Tibial nerve (tissue), 4 donors: ENCODE measurements at regions not wholly inside any gene's neighbourhood (a gene's known extent, or its start where the extent isn't known, plus 50 kb on each side); places are given as distances from the start of the nearest gene placed in this dataset.

Source experiments
- DNase-seq, 2 donors: peaks; one replicate each; pipeline ENCODE4 v3.0.0-alpha.2; 2019; ENCODE audit warnings: low spot score in 2 of 2
- H3K27ac ChIP-seq, 4 donors: fragments of 200-600 bp; sonication (generic) in 3 of 4; one replicate each; pipeline ENCODE4 v1.5.1; 2017 to 2019; ENCODE audit warnings: mild to moderate bottlenecking in 1 of 4
- H3K27me3 ChIP-seq, 2 donors: fragments of 200-600 bp; sonication (generic) in 1 of 2; one replicate each; pipeline versions ENCODE4 v1.5.1 to v1.6.0; 2017 to 2019
- H3K36me3 ChIP-seq, 3 donors: fragments of 200-600 bp; sonication (generic); one replicate each; pipeline ENCODE4 v1.5.1; 2018 to 2019
- H3K4me1 ChIP-seq, 4 donors: fragments of 200-600 bp; sonication (generic) in 3 of 4; one replicate each; pipeline ENCODE4 v1.5.1; 2017 to 2019
- H3K4me3 ChIP-seq, 4 donors: fragments of 200-600 bp; sonication (generic) in 3 of 4; one replicate each; pipeline ENCODE4 v1.5.1; 2017 to 2019; ENCODE audit warnings: mild to moderate bottlenecking in 1 of 4, moderate library complexity in 1 of 4
- H3K9me3 ChIP-seq, 4 donors: fragments of 200-600 bp; sonication (generic) in 3 of 4; one replicate each; pipeline ENCODE4 v1.5.1; 2017 to 2019
- EP300 ChIP-seq, 2 donors: sonication (generic); formaldehyde crosslinking; IDR thresholded peaks; one replicate each; pipeline ENCODE4 v1.6.1; 2017; ENCODE audit warnings: antibody characterized with exemption in 2 of 2, mild to moderate bottlenecking in 1 of 2
- POLR2A ChIP-seq, 2 donors: fragments of 450-650 bp; IDR thresholded peaks; one replicate each; pipeline ENCODE4 v1.6.1; 2017; ENCODE audit warnings: antibody characterized with exemption in 2 of 2, mild to moderate bottlenecking in 2 of 2, moderate library complexity in 2 of 2
- WGBS, 2 donors: methylation state at CpG; one replicate each; pipeline ENCODE4 v1.1.5; 2018; 5-methylcytosine and 5-hydroxymethylcytosine counted together
- TF ChIP-seq, protein P1 (sequence below), 5 experiments: fragments of 200-600 bp in 3 of 5; fragments of 450-650 bp in 2 of 5; sonication (generic) in 3 of 5; IDR thresholded peaks; one replicate each; pipeline ENCODE4 v1.5.1; 2016 to 2019; ENCODE audit warnings: antibody characterized with exemption in 5 of 5, mild to moderate bottlenecking in 3 of 5, moderate library complexity in 2 of 5

DNA sequence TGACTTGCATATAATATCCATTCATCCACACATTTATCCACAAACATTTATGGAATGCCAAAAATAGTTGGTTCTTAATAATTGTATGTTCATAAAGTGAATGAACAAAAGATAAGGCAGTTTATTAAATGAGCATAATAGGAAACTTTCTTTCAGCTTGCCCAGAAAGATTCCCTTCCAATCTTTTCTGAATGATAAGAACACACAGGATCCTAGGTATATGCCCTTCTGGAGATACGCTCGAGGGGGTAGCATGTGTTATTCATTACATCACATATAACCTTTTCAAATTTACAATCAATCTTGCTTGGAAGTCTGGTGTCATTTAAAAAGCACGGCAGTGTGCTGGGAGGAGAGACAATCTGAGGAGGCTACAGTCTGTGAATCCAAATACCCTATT, 80.4 kb upstream of the PDK4 start:
- no peak for TF ChIP-seq EP300 (IDR thresholded peaks at IDR 0.05)
- TF ChIP-seq, protein P1, sequence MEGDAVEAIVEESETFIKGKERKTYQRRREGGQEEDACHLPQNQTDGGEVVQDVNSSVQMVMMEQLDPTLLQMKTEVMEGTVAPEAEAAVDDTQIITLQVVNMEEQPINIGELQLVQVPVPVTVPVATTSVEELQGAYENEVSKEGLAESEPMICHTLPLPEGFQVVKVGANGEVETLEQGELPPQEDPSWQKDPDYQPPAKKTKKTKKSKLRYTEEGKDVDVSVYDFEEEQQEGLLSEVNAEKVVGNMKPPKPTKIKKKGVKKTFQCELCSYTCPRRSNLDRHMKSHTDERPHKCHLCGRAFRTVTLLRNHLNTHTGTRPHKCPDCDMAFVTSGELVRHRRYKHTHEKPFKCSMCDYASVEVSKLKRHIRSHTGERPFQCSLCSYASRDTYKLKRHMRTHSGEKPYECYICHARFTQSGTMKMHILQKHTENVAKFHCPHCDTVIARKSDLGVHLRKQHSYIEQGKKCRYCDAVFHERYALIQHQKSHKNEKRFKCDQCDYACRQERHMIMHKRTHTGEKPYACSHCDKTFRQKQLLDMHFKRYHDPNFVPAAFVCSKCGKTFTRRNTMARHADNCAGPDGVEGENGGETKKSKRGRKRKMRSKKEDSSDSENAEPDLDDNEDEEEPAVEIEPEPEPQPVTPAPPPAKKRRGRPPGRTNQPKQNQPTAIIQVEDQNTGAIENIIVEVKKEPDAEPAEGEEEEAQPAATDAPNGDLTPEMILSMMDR (IDR thresholded peaks at IDR 0.05): no peak
- no peak for TF ChIP-seq POLR2A (IDR thresholded peaks at IDR 0.05)
- Histone ChIP-seq H3K36me3 (no peaks in the 10 kb centered on the region), H3K4me1 (no peaks in the 10 kb centered on the region), H3K9me3 (no peaks in the 10 kb centered on the region), H3K27ac (peak overlapping the region in 1 of 4 donors; percentile 29), H3K4me3 (no peak overlapping the region), H3K27me3 (no peaks in the 10 kb centered on the region)
- DNase-seq: no peak
- 44 to 45% methylated on average over 3 of the region's 3 CpGs for WGBS, 2 donors

DNA sequence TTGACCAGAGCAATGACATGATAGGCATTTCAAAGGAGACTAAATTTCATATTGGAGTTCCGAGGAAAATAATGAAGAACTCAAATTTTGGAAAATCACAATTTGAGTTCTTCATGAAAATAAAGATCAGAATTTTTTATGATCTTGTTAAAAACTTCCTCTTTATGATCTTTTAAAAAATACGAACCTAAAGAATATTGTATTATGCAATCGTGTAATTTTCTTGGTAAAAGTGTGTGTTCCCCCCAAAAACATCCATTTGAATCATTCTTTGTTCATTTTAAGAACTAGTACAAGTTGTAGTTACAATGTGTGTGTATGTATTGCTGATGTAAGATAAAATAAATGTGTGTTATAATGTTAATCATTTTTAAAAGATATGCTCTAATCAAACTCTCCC, 79.3 kb upstream of the PDK4 start:
- Histone ChIP-seq H3K27me3 (no peaks in the 10 kb centered on the region), H3K36me3 (no peaks in the 10 kb centered on the region), H3K9me3 (no peaks in the 10 kb centered on the region), H3K4me3 (no peak overlapping the region), H3K27ac (no peak overlapping the region), H3K4me1 (no peaks in the 10 kb centered on the region)
- DNase-seq: no peak
- WGBS, 2 donors: 78 to 90% methylated on average over 3 of the region's 3 CpGs
- TF ChIP-seq EP300 (IDR thresholded peaks at IDR 0.05) (no peak), POLR2A (IDR thresholded peaks at IDR 0.05) (no peak)
- TF ChIP-seq, protein P1 (IDR thresholded peaks at IDR 0.05): no peak

DNA sequence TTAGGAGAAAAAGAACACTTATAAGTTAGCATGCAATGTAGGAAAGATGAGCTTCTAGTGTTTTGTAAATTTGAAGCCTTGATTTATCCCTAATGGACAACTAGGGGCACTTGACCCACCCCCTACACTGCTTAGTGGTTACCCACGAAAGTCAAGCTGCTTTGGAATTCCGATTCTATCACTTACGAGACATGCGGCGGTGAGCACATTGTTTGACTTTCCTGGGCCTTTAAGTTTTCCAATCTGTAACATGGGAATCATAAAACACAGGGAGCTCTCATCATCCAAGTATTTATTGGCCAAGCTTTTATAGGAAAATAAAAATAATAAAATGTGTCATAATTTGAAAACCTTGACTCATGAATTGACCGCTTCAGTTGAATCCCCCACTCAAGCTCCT, 78.7 kb upstream of the PDK4 start:
- no peaks in the 10 kb centered on the region for H3K36me3 ChIP-seq
- H3K27ac ChIP-seq: no peak overlapping the region
- H3K4me3 ChIP-seq: no peak overlapping the region
- H3K4me1 ChIP-seq: no peaks in the 10 kb centered on the region
- WGBS, 2 donors: 80 to 84% methylated on average over 6 of the region's 6 CpGs
- no peak for TF ChIP-seq POLR2A (IDR thresholded peaks at IDR 0.05)
- DNase-seq: no peak
- no peaks in the 10 kb centered on the region for H3K27me3 ChIP-seq
- H3K9me3 ChIP-seq: no peaks in the 10 kb centered on the region

DNA sequence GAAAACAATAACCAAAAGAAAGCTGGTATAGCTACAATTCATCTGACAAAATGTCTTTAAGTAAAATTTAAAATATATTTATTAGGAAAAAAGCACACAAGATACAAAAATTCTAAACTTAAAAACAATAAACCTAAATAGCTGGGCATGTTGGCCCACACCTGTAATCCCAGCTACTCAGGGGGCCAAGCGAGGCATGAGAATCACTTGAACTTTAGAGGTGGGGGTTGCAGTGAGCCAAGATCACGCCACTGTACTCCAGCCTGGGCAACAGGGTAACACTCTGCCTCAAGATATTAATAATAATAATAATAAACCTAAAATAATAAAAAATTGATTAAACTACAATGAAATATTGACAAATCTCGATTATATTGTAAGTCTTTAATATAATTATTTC, 77.8 kb upstream of the PDK4 start:
- Histone ChIP-seq H3K36me3 (no peaks in the 10 kb centered on the region), H3K27me3 (no peaks in the 10 kb centered on the region), H3K9me3 (no peaks in the 10 kb centered on the region), H3K4me3 (no peak overlapping the region), H3K27ac (no peak overlapping the region), H3K4me1 (no peaks in the 10 kb centered on the region)
- whole genome bisulfite sequencing, 2 donors: 95 to 98% methylated on average over 3 of the region's 3 CpGs
- TF ChIP-seq EP300 (IDR thresholded peaks at IDR 0.05): no peak
- TF ChIP-seq, protein P1 (IDR thresholded peaks at IDR 0.05): no peak
- TF ChIP-seq POLR2A (IDR thresholded peaks at IDR 0.05): no peak
- no peak for DNase-seq

DNA sequence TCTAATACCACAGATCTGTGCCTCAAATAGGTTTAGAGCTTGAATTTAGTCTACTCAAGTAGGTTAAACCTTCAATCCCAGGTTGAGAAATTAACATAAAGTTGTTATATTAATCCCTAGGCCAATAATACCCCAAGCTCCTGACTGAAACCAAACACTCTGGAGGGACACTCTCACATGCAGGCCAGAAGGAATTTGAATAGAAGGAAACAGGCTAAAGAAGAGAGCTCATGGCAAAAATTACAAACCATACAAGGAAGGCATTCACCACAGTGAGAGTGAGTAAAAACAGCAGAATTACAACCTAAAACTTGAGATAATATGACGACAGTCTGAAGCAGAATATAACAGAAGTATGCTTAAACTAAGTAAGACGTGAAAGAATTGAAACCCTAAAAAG, 76.1 kb upstream of the PDK4 start:
- Histone ChIP-seq H3K4me3 (no peak overlapping the region), H3K4me1 (no peaks in the 10 kb centered on the region), H3K36me3 (no peaks in the 10 kb centered on the region), H3K9me3 (no peaks in the 10 kb centered on the region), H3K27ac (peak overlapping the region in 1 of 4 donors; percentile 49), H3K27me3 (no peaks in the 10 kb centered on the region)
- WGBS, 2 donors: 52 to 67% methylated on average over 2 of the region's 2 CpGs
- DNase-seq: no peak
- TF ChIP-seq, protein P1 (IDR thresholded peaks at IDR 0.05): no peak
- TF ChIP-seq POLR2A (IDR thresholded peaks at IDR 0.05) (no peak), EP300 (IDR thresholded peaks at IDR 0.05) (no peak)

DNA sequence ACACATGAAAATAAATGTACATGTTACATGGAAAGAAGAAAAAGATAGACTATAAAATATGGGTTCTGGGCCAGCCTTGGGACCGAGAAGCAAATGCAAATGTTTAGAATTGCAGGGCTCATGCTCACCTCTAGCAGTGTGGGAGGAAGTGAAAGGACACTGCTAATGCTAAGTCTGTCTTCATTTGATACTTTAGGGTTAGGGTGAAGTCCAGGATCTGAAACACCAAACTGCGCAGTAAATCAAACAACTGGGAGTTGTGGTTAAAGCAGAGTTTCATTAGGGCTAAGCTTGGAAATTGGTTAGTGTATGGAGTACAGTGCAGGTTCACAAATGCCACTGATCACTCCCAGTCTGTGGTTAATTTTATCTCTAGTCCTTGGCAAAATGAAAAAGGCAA, 73.2 kb upstream of the PDK4 start:
- no peaks in the 10 kb centered on the region for H3K4me1 ChIP-seq
- DNase-seq: no peak
- H3K36me3 ChIP-seq: no peaks in the 10 kb centered on the region
- no peak overlapping the region for H3K27ac ChIP-seq
- no peak overlapping the region for H3K4me3 ChIP-seq
- TF ChIP-seq EP300 (IDR thresholded peaks at IDR 0.05): no peak
- no peak for TF ChIP-seq POLR2A (IDR thresholded peaks at IDR 0.05)
- TF ChIP-seq, protein P1 (IDR thresholded peaks at IDR 0.05): no peak
- WGBS, 2 donors: 75 to 77% methylated on average over 2 of the region's 2 CpGs
- no peaks in the 10 kb centered on the region for H3K27me3 ChIP-seq
- H3K9me3 ChIP-seq: no peaks in the 10 kb centered on the region
